GM21360 (cell line): ENCODE measurements at regions not wholly inside any gene's neighbourhood (a gene's known extent, or its start where the extent isn't known, plus 50 kb on each side); places are given as distances from the start of the nearest gene placed in this dataset.

Experiments used
- ATAC-seq: cut with Tn5 transposase; IDR thresholded peaks from one replicate; pipeline ENCODE4 v1.9.1; 2021; ENCODE audit warnings: mild to moderate bottlenecking, moderate library complexity; ENCODE audit not compliant: unreplicated experiment

DNA sequence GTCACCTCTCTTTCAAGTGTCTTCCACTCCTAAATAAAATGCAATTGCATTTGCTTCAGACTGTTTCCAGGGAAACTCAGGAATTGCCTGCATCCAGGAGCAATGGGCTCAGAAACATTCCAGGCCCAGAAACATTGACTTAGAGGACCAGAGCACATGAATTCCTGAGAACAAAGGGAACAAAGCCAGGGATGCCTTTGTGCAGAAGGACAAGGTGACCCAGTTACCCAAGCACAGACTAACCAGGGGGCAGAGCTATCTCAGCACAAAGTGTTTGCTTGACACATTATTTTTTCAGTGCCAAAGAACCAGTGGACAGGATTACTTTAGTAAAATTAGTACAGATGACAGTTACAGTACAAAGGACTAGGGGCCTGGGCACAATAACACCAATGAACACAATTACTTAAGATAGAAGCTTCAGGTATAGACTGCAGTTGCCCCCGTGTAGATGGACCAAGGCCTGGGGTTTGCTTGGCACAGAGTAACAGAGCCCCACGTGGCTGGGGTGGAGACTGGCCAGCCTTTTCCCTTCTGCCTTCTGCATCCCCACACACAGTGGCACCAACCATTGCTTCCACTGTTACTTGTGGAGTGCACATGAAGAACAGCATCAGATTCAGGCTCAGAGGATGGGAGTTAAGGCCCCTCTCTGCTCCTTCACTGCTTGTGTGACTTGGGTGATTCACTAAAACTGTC, 500.8 kb downstream of the INSC start:
- ATAC-seq = no peak

DNA sequence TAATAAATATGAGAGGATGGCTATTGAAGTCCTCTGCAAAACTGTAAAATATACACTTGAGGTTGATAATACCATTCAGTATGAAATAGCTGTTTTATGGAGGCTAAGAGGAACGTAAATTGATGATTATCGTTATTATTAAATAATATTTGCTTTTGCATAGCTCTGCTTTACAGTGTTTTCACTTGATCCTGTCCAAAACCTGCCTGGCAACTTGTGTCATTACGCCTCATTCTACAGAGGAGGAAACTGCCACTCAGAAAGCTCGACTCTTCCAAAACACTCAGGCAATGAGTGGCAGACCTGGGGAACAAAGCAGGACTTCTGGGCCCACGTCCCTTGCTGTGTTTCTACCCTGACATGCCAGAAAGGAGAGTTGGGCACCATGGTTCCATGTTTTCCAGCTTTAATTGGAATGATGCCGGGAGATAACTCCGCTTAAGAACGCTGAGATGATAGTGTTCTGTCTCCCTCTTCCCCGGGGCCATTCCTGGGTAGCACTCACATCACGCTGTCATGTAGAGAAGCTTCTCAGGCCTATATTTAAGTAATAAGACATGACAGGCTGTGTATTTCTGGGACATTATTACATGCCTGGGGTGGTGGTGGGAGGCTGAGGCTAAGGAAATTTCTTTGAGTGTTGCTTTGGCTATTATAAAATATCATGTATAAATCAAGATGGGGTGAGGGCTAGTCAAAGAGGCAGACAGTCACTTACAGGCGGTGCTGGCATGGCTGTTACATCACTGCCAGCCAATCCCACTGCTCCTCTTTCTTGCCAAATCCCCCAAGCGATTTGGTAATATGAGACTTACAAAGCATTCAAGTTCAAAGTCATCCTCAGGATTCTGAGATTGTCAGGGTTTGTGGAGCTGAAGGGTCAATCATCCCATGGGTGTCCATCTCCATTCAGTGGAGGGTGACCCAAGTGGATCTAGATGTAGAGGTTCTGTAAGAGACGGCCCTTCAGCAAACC, 501.7 kb downstream of the INSC start:
- ATAC-seq = no peak

DNA sequence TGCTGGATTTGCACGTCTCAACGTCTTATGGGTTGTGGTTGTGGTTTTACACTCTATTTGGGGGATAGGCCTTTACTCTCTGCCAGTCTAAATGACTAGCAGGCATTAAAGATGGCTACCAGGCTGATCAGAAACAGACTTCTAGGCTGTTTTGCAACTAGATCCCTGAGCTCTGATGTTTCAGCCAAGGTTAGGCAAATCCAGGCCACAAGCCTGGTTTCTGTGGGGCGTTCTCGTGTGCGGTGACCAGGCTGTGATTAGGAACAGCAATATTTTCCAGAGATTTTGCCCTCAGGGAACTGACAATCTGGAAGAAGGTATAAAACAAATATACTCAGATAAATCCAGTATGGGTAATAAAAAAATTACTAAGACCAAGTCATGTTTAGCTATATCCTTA, 502.4 kb downstream of the INSC start:
- ATAC-seq = no peak

DNA sequence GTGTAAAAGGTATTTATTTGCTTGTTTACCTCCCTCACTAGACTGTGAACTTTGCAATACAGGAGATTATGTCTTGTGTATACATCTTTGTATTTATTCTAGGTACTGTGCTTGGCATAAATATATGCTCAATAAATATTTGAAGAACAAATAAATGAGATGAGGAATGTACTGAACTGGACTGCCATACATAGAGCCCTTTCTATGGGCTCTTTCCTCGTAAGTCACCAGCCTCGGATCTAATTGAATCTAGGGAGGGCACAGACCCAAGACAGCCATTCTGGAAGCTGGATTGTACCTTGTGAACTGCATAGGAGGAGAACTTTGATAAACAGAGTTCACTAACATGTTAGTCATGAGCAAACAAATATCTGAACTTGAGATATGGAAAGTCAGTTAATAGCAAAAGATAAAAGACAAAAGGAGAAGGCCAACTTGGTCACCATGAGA, 503.9 kb downstream of the INSC start:
- no peak for ATAC-seq

DNA sequence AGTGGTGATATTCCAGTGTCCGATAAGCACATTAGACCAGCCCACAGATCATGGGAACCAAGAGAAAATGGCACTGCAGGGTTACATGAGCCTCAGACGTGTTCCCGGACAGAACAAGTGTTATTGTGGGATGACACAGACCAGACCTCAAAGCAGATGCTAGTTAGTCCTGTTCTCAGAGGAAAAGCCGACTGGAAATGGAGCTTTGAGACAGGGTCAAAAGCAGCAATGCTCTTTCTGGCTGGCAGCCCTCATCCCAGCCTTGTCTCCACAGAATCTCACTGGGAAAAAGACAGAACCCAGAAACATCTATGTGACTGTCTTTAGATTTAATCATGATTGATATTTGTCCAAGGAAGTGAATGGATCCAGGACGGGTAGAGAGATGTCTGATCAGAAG, 506.8 kb downstream of the INSC start:
- no peak for ATAC-seq

DNA sequence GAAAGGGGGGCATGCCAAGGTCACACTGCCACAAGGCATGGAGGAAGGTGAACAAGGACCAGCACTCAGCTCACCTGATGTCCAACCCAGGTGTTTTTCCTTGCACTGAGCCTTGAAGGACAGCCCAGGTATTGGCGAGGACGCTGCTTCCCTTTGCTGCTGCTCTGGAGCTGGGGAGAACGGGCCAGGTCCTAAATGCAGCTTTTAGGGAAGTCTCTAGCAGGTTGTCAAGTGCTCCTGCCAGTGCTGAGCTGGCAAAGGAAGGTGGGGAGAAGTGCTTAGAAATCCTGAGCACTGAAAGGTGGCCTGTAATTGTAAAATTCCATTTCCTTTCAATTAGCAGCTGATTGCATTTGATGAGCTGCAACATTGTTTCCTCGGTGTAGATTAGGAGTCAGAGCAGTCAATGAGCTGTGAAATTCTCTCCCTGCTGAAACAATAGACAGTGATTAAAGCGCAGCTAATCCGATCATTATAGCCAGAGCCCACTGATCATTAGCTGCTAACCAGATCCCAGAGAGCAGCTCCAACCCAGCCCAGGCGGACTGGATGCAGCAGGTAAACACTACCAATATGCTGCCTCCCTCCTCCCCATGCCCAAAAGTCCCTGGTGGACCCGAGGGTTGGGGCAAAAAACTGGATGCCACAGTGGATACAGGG, 507.6 kb downstream of the INSC start:
- no peak for ATAC-seq

DNA sequence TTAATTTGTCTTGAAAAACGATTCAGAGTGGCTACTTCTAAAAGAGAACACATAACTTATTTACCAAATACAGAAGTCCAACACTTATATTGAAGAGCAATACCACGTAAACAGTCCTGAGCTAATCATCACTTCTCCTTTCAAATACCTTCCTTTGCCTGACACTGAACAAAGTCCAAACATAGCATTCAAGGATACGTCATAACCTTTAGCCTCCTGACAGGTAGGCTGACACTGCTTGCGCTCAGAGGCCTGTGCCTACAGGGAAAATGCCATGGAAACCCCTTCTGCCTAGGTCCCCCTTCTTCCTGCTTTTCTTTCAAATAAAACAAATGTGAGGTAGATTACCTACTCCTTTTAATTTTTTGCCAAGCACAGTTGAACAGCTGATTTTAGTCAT, 510.0 kb downstream of the INSC start:
- ATAC-seq = no peak

DNA sequence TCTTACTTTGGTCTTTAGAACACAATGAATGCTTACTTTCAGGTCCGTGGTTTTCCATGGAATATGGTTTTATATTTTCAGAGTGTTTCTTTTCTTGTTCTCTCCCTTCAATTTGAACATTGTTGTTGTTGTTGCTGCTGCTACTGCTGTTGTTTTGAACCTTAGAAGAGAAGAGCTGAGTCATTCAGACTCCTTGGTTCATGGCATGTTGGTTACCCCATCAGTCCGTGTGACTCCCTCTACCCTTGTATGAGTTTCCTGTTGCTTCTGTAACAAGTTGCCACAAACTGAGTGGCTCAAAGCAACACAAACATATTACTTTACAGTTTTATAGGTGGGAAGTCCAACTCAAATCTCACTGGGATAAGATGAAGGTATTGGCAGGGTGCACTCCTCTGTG, 511.0 kb downstream of the INSC start:
- no peak for ATAC-seq

DNA sequence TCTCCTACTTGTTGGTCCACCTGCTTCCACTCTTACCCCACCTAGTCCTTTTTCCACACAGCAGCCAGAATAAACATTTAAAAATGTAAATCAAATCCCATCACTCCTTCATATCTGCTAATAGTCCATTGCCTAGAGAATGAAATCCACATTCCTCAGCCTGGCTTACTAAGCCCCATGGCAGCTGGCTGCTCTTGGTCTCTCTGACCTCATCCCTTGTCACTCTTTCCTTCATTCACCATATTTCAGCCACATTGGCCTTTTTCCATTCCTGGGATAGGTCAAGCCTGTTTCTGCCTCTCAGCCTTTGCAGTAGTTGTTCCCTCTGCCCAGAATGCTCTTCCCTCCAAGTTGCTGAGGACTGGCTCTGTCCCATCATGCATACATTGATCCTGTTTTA, 512.8 kb downstream of the INSC start:
- no peak for ATAC-seq

DNA sequence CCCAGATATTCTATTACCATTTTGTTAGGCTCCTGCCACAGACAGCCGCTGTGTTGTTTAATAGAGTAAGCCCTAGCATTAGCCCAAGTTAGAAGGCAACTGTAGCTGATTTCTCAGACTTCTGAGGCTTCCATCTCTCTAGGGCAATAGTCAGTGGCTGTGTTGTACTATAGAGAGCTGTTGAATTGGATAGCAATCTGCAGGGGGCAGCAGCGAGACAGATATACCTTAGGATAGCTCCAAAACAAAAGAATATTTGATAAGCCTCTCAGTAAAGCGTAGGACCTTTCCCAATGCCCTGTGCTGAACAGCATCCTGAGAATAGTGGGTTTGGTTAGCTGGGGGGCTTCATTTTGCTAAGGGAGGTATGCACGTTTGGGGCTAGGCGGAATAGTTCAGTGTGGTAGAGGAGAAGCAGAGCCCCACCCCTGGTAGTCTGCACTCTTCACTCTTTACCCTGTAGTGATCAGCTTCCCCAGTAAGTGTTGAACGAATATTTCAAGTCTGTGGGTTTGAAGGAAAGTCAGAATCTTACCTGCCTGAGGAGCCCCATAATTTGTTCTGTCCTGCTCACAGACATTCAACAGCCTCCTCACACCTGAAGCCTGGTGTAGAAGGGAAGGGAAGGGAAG, 515.1 kb downstream of the INSC start:
- no peak for ATAC-seq

DNA sequence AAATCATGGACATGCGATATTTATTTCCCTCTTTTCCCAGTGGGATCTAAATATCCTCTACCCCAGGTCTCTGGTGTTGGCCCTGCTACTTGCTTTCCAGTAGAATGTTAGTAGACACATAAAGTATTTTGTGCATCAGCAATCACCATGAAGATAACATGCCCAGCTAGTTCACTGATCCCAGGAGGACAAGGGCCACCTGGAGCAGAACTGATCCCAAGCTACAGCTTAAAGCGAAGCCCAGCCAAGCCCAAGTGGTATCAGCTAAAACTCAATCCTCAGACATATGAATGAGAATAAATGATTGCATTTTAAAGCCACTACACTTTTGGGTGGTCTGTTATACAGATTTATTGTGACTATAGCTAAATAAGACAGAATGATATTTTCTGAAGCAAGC, 516.2 kb downstream of the INSC start:
- ATAC-seq = no peak

DNA sequence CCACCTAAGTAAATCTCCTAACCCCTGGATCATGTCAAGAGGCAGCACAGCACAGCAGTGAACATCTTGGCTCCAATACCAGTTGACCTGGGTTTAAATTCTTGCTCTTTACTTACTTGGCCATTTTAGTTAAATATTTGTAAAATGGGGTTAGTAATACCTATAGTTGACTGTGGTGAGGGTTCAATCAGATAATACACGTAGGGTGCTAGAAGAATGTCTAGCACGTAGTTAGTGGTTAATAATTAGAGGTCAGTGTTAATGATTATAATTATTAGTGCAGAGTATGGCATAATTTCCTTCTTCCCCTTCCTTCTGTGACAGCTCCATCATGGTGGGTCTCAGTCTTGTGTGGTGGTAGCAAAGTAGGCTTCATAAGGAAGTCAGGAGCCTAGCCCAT, 520.8 kb downstream of the INSC start:
- ATAC-seq = no peak

DNA sequence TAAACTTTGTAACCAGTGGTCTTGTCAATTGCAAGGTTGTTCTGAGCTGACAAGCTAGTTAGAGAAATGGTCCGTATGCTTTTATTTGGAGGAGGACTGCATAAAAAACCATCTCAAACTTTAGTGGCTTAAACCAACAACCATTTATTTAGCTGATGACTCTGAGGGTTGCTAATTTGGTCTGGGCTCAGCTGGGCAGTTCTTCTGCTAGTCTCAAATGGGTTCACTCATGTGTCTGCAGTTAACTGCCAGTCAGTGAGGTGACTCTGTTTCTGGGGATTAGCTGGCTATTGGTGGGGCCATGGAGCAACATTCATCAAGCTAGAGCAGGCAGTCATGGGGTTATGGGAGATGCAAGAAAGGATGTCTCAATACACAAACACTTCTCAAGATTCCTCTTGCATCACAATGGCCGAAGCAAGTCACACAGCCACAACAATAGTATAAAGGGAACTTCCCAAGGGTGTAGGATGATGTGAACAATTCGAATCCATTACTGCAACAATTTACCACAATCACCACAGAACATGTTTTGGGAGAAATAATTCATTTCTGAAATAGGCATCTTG, 521.9 kb downstream of the INSC start:
- no peak for ATAC-seq

DNA sequence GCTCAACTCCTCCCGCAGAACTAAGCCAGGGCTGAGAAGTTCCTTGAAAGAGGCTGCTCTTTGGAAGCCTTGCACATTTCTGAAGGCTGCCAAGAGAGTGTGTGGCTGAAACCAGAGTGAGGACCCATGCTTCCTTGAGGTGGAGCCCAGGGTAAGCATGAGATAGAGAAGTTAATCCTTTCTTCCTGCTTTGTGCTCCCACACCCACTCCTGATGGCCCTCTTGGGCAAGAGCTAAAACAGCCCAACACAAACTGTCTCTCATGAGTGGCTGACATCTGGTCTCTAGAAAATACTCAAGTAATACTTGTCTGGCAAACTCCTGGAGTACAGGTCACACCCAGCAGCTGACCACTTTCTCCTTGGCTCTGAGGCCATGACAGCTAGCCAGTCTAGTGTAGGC, 523.7 kb downstream of the INSC start:
- ATAC-seq = no peak

DNA sequence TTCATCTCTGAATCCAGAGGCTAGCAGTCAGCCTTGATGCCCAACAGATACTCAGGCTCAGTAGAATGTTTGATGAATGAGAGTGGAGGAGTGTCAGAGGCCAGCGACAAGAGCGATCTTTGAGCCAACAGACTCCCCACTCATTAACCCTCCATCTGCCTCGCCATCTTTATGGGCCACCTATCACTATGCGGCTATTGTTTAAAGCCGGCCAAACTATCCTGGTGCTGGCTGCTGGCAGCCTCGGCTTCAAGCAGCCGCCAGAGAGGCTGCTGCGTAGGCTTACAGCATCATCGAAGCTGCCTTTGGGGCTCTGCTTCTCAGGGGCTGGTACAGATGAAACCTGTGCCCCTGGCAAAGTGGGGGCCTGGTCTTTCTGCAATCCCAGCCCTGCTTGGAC, 525.6 kb downstream of the INSC start:
- ATAC-seq = no peak

DNA sequence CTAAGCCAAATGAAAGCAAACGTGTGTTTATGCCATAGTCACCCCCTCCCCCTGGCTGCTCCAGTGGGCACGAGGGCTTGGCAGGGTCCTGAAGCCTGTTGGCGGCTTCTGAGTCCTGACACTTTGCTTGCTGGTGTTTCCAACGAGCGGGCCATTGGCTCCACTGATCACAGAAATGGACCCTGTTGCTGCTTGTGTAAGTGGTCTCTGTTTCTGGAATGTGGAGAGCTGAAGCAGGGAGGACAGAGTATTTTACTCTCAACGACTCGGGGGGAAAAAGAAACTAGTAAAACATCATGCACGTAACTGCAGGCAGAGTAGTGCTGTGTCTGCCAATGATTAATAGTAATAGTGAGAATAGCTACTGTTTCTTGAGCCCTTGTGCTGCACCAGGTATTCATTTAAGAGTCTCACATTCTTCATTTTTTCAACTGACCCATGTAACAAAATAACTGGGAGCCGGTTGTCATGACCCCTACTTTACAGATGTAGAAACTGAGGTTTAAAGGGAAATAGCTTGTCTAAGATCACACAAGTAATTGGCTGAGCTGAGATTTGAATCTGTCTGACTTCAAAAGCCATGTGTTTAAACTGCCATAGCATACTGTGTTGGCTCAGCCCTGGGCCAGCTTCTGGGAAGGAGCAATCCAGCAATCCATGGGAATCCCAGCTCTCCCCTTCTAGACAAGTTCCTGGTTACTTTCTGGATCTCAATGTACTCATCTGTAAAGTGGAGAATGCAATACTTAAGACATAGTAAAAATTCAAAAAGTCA, 526.7 kb downstream of the INSC start:
- ATAC-seq = no peak

DNA sequence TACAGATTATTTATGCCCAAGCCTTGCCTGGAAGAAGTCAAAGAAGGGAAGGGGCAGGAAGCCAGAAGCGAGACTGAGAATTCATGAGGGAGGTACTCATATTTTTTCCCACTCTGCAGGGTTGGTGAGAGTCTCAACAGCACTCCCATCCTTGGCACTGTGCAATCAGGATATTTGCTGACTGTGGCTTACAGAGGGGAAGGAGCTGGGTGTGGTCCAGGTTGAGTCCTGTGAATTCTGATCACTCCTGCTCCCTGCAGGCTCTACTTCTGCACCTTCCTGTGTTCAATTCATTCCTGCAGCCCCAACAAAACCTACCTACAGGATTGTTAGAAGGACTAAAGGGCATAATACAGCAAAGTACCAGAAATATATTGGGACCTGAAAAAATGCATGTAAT, 530.5 kb downstream of the INSC start:
- ATAC-seq = no peak

DNA sequence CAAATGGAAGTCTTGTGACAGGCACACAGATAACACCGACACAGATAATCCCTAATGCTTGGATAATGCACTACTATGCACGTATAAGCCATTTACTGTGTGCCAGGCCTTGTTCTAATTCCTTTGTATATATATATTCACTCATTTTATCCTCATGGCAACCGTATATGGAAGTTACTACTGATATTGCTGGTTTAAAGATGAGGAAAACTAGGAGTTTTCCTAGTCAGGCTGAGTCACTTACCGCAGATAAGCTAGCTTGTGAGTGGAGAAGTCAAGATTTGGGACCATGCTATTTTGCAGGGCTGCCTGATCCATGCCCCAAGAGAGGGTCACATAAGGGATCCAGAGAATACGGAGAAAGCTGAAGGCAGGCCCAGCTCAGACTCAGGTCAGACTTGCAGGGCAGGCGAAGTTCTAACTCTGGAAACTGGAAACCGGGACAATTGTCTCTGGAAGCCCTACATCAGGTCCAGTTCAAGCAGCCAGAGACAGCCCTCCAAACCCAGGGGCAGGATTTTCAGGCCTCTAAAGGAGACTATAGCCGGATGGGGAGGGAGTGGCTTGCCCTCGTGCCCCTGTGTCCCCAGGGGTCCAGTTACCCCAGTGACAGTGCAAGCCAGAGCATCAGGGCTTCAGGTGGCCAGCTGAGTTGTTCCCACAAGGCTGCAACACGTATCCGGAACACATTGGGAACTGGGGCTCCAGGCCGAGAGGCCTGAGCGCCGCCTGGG, 534.8 kb downstream of the INSC start:
- ATAC-seq = no peak
